HG03457 (cell line): ENCODE measurements at regions not wholly inside any gene's neighbourhood (a gene's known extent, or its start where the extent isn't known, plus 50 kb on each side); places are given as distances from the start of the nearest gene placed in this dataset.

Experiments
- ATAC-seq: cut with Tn5 transposase; IDR thresholded peaks from one replicate; pipeline ENCODE4 v1.9.1; 2021; ENCODE audit warnings: moderate number of reproducible peaks; ENCODE audit not compliant: unreplicated experiment

GRCh38 chr11:32262367-32262766 lies 171.5 kb downstream of the RCN1 start:
- ATAC-seq: no peak

DNA sequence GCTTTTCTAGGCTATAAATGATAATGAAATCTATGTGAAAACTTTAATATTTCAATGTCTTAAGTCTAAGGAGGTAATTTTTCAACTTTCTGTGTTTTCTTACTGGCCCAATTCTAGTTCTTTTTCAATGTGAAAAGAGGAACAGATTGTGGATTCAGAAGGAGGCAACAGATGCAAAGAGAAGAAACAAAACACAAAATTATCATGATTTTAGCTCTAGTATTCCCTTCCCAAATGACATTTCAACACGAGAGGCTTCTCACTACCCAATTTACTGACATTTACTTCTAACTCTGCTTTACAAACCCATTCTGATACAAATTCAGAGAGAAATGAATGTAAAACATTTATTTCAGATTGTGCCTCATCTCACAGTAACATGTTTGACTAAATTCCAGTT lies 169.4 kb downstream of the WT1 start:
- no peak for ATAC-seq

- ATAC-seq: no peak
These were observed 168.7 kb downstream of the WT1 start for GRCh38 chr11:32266601-32267000.

GRCh38 chr11:32267679-32268187 lies 167.6 kb downstream of the WT1 start:
- ATAC-seq: no peak

GRCh38 chr11:32273931-32274330 lies 161.4 kb downstream of the WT1 start:
- ATAC-seq: no peak

GRCh38 chr11:32279672-32280071 lies 155.7 kb downstream of the WT1 start:
- no peak for ATAC-seq

GRCh38 chr11:32280339-32280738 lies 155.0 kb downstream of the WT1 start:
- ATAC-seq: no peak

- ATAC-seq: no peak
These were observed 147.1 kb downstream of the WT1 start for GRCh38 chr11:32288276-32288675.

GRCh38 chr11:32289701-32290100 lies 145.6 kb downstream of the WT1 start:
- ATAC-seq: no peak

DNA sequence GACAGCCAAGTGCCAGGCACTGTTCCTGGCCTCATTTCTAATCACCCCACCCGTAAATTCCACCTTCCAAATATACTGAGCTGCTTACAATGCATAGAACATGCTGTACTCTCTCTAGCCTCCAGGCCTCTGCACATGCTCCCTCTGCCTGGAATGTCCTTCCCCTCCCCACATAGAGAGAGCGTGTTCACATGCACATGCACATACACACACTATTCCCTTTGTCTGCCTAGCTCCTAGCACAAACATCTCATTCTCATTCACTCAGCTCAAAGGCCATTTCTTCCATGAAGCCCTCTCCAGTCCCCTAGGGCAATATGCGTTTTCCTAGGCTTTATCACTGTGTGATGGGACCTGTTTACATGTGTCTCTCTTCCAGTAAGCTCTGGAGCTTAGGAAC lies 144.6 kb downstream of the WT1 start:
- no peak for ATAC-seq

DNA sequence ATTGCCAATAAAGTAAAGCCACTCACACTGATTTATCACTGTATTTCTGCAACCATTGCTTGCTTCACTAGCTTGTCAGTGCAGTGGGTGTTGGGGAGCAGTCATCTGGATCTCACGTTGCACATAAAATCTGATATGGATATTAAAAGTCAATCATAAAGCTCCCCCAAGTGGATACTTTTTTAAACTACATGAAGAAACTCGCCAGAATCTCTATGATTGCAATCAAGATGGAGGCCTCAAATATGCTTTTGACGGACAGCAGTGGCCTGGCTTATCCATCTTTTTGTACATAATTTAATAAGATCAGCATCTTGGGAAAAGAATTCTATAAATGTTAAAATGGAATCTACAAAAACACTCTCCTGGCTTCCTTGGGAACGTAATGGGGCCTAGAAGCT lies 137.7 kb downstream of the WT1 start:
- no peak for ATAC-seq

- no peak for ATAC-seq
These were observed 132.5 kb downstream of the WT1 start for GRCh38 chr11:32302826-32303225.

DNA sequence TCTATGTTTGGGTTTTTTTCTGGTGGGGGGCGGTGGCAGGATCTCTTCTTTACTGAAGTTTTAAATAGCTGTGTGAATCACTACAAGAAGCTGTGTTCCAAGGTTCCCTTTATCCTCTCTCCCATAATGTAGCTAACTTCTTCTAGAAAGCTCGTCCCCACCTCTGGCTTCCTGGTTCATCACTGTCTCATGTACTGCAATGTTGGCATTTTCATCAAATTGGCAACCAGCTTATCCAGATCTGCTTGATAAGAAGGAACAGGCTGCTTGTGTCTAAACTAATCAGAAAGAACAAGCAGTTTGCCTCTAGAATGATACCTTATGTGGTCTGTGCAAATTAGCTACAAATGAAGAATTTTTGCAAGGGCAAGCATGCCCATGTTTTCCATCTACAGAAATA lies 130.8 kb downstream of the WT1 start:
- no peak for ATAC-seq

GRCh38 chr11:32305460-32305859 lies 129.9 kb downstream of the WT1 start:
- no peak for ATAC-seq

- ATAC-seq: no peak
These were observed 127.9 kb downstream of the WT1 start for GRCh38 chr11:32307471-32307870.

DNA sequence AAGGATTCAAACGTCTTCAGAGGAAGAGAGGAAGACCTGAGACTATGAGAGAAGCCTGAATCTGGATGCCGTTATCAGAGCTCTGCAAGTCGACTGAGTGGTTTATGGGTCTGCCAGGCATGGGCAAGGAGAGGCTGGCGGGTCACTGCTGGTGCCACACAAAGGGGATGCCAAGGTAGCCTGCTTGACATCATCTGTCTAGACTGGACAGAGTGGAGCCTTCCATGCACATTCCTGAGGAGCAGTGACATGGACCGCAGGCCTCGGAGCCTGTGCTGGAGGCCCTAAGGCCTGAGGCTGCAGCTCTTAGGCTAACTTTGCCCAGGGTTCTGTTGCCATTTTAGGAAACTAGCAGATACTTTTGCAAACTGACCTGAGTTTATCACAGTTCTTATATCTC lies 127.4 kb downstream of the WT1 start:
- ATAC-seq: no peak

GRCh38 chr11:32309530-32310213 lies 125.7 kb downstream of the WT1 start:
- ATAC-seq: no peak

DNA sequence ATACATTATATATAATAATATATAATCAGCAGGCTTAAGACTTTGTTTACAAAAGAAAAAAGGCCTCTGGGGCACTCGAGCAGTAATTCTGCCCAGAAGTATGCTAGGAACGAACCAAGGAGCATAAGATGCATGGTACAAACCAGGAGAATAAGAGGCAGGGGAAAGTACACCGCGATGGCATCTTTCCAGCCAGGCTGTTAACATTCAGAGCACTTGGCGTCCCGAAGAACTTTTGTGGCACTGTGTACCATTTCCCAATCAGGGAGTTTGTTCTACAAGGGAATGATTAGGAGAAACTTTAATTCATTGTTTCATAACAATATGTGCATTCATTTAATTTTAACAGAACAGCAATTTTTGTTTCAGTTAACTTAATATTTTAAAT lies 125.1 kb downstream of the WT1 start:
- no peak for ATAC-seq

DNA sequence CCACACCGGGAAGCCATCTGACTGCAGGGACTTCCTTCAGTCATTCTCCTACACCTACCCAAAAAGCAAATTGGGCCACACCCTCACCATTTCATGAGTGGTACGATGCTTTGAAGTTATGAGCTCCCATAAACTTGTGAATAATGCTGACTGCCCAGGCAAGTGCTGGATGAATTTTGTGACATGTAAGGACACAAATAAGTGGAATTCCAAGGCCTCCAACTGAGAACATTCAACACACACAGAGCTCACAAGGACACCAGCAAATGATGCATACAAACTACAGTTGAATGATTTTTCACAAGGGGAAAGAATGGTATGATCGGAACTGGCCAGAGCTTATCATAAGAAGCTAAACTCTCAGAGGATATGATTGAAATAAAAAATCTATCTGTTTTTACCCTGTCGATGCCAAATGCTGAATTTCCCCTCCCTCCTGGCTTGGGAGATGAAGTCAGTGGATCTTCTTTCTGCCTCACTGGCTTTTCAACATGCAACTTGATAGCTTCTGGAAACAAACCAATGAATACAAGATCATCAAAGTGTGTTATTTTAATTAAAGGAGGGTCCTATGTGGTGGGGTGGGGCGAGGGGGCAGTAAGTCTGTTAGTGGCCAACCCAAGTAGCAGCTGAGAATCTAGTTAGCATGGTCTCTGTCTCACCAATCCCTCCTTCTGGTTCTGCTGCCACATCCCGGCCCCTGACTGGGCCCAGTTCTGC lies 123.8 kb downstream of the WT1 start:
- no peak for ATAC-seq

- no peak for ATAC-seq
These were observed 123.0 kb downstream of the WT1 start for GRCh38 chr11:32312206-32312817.

GRCh38 chr11:32312865-32313403 lies 122.4 kb downstream of the WT1 start:
- ATAC-seq: no peak

DNA sequence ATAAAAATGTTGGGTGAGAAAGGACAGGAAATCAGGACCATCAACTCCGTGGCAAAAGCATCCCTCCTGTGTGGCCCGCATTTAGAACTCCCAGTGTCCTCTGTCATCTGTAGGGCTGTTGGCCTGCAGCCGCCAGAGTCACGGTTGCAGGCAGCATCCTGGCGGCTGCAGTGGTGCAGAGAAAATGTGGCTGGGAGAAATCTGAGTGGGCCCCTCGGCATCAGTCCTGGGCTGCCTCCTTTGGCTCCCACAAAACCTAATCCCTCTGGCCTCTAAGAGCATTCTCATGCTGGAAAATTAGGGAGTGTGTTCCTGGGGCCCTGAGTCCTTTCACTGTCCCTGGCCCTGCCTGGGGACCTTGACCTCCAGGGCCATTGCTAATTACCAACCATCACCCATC lies 121.9 kb downstream of the WT1 start:
- ATAC-seq: no peak
